Body of pancreas (tissue), 4 donors: ENCODE measurements at regions not wholly inside any gene's neighbourhood (a gene's known extent, or its start where the extent isn't known, plus 50 kb on each side); places are given as distances from the start of the nearest gene placed in this dataset.
A peak's percentile ranks its signal among the peaks of the same experiment; 100 is the strongest.
"Not testable (repeated sequence)": the region's sequence is repeated elsewhere in the genome, so short reads cannot be mapped to it uniquely, and the experiment has no call there.

Experiments used
- ATAC-seq: fragments of 150-250 bp; one replicate; pipeline ENCODE4 v1.9.1; 2016
- DNase-seq, 4 donors: peaks; one replicate each; pipeline ENCODE4 v3.0.0-alpha.2; 2019
- H3K27ac ChIP-seq, 4 donors: fragments of 200-600 bp; sonication (generic); 1 replicate in 3 of 4; 2 replicates in 1 of 4; pipeline versions ENCODE4 v1.5.1 to v1.6.1; 2016 to 2019; ENCODE audit warnings: mild to moderate bottlenecking in 1 of 4, mixed read lengths in 1 of 4, moderate library complexity in 1 of 4
- H3K27me3 ChIP-seq, 2 donors: fragments of 200-600 bp; sonication (generic); one replicate each; pipeline ENCODE4 v1.6.0; 2016; ENCODE audit warnings: mild to moderate bottlenecking in 1 of 2
- H3K36me3 ChIP-seq, 2 donors: fragments of 200-600 bp; sonication (generic); replicated peaks in 1 of 2; 2 replicates each; pipeline ENCODE4 v1.5.1; 2016; ENCODE audit warnings: low read depth in 2 of 2; ENCODE audit not compliant: insufficient read depth in 1 of 2
- H3K4me1 ChIP-seq: fragments of 200-600 bp; sonication (generic); one replicate; pipeline ENCODE4 v1.6.0; 2016
- H3K4me3 ChIP-seq, 2 donors: fragments of 200-600 bp; sonication (generic); 1 replicate in 1 of 2; 2 replicates in 1 of 2; pipeline ENCODE4 v1.5.1; 2016 to 2019
- H3K9me3 ChIP-seq, 3 donors: fragments of 200-600 bp; sonication (generic); 1 replicate in 2 of 3; 2 replicates in 1 of 3; pipeline ENCODE4 v1.5.1; 2016
- CTCF ChIP-seq, 7 experiments: fragments of 450-650 bp in 4 of 7; fragments of 200-600 bp in 3 of 7; sonication (generic) in 3 of 7; IDR thresholded peaks; one replicate each; pipeline ENCODE4 v1.5.1; 2016 to 2019; ENCODE audit warnings: antibody characterized with exemption in 7 of 7
- POLR2A ChIP-seq, 3 donors: fragments of 450-650 bp; IDR thresholded peaks; one replicate each; pipeline ENCODE4 v1.6.1; 2016; ENCODE audit warnings: antibody characterized with exemption in 3 of 3, mild to moderate bottlenecking in 2 of 3
- WGBS, 2 donors: methylation state at CpG; one replicate each; pipeline ENCODE4 v1.1.5; 2017; 5-methylcytosine and 5-hydroxymethylcytosine counted together
- intact Hi-C: fragments of 100-400 bp; cut with DNase I; formaldehyde crosslinking; loops from one replicate; pipeline ENCODE4 v1.15.1; 2023

- intact Hi-C loops: loop anchor here (10.0 kb wide), 1 partner anchor 267 kb away; no protein-coding TSS in a partner anchor
- Histone ChIP-seq H3K4me3 (no peak overlapping the region), H3K4me1 (peaks cover 39% of the 10 kb centered on the region), H3K36me3 (no peaks in the 10 kb centered on the region), H3K9me3 (no peaks in the 10 kb centered on the region), H3K27ac (peak overlapping the region; percentile 21 to 85 (median 76)), H3K27me3 (no peaks in the 10 kb centered on the region)
- TF ChIP-seq POLR2A (IDR thresholded peaks at IDR 0.05): no peak
- TF ChIP-seq CTCF (IDR thresholded peaks at IDR 0.05): no peak
- ATAC-seq (no peak), DNase-seq (no peak)
- WGBS, 2 donors: 90 to 100% methylated on average over 1 of the region's 1 CpG
Observed at GRCh38 chr4:123651536-123652180, 255.1 kb downstream of the SPRY1 start.

GRCh38 chr4:123652476-123652875 lies 255.9 kb downstream of the SPRY1 start:
- 79 to 95% methylated on average over 1 of the region's 1 CpG for WGBS, 2 donors
- intact Hi-C loops: loop anchor here (10.0 kb wide), 1 partner anchor 268 kb away; no protein-coding TSS in a partner anchor

GRCh38 chr4:123653236-123653635 lies 256.6 kb downstream of the SPRY1 start:
- intact Hi-C loops: loop anchor here (10.0 kb wide), 1 partner anchor 268 kb away; no protein-coding TSS in a partner anchor
- DNase-seq (no peak), ATAC-seq (no peak)
- TF ChIP-seq CTCF (IDR thresholded peaks at IDR 0.05) (no peak), POLR2A (IDR thresholded peaks at IDR 0.05) (no peak)
- WGBS, 2 donors: 98 to 100% methylated on average over 2 of the region's 2 CpGs
- Histone ChIP-seq H3K27ac (no peak overlapping the region), H3K4me3 (no peak overlapping the region), H3K4me1 (peaks cover 39% of the 10 kb centered on the region), H3K9me3 (no peaks in the 10 kb centered on the region), H3K27me3 (no peaks in the 10 kb centered on the region), H3K36me3 (no peaks in the 10 kb centered on the region)

More at GRCh38 chr4:123652476-123652875, 255.9 kb downstream of the SPRY1 start:
- no peak for DNase-seq
- Histone ChIP-seq H3K4me1 (peaks cover 39% of the 10 kb centered on the region), H3K4me3 (no peak overlapping the region), H3K9me3 (no peaks in the 10 kb centered on the region), H3K27me3 (no peaks in the 10 kb centered on the region), H3K27ac (no peak overlapping the region), H3K36me3 (no peaks in the 10 kb centered on the region)
- no peak for ATAC-seq
- no peak for TF ChIP-seq POLR2A (IDR thresholded peaks at IDR 0.05)
- no peak for TF ChIP-seq CTCF (IDR thresholded peaks at IDR 0.05)

- DNase-seq, H3K9me3 ChIP-seq, H3K27me3 ChIP-seq, H3K4me3 ChIP-seq, H3K27ac ChIP-seq, H3K36me3 ChIP-seq, ATAC-seq, H3K4me1 ChIP-seq: not testable (repeated sequence)
- intact Hi-C loops: loop anchor here (10.0 kb wide), 1 partner anchor 272 kb away; no protein-coding TSS in a partner anchor
Observed at GRCh38 chr4:123656746-123657294, 260.2 kb downstream of the SPRY1 start.

- not testable (repeated sequence) for H3K36me3 ChIP-seq, H3K4me3 ChIP-seq, H3K9me3 ChIP-seq, H3K27me3 ChIP-seq, H3K27ac ChIP-seq, DNase-seq, H3K4me1 ChIP-seq, ATAC-seq
- 86 to 93% methylated on average over 2 of the region's 2 CpGs for WGBS, 2 donors
- intact Hi-C loops: loop anchor here (10.0 kb wide), 1 partner anchor 273 kb away; no protein-coding TSS in a partner anchor
Observed at GRCh38 chr4:123657606-123658005, 261.0 kb downstream of the SPRY1 start.
